ENCODE measurements at regions not wholly inside any gene's neighbourhood (a gene's known extent, or its start where the extent isn't known, plus 50 kb on each side); places are given as distances from the start of the nearest gene placed in this dataset.

- ChIA-PET CTCF (ENCODE audit: low intra/inter-chr PET ratio) (no interaction called here), POLR2A (no interaction called here)
- TF ChIP-seq SMARCC2 (IDR thresholded peaks at IDR 0.05; ENCODE audit: low read depth) (no peak), E2F4 (CRISPR knock-in tag; IDR thresholded peaks at IDR 0.05; ENCODE audit: low read depth) (no peak), MTA3 (IDR thresholded peaks at IDR 0.05; ENCODE audit: borderline replicate concordance) (no peak), POU5F1 (IDR thresholded peaks at IDR 0.05; ENCODE audit: borderline replicate concordance, low read depth, low read length, partially characterized antibody) (no peak)
- H3K27me3 ChIP-seq (ENCODE audit: control insufficient read depth in 2 of 2, insufficient read depth in 2 of 2, low read length in 2 of 2): no peaks in the 10 kb centered on the region
- no peaks in the 10 kb centered on the region for H4K20me1 ChIP-seq (replicated peaks; ENCODE audit: control insufficient read depth, insufficient read depth, low read length)
- WGBS (ENCODE audit: insufficient coverage, low coverage, missing lambda C conversion rate): 0% methylated on average over 4 of the region's 4 CpGs
- in situ Hi-C loops (cut with MboI) (no loop called here), intact Hi-C loops (cut with micrococcal nuclease) (no loop called here)
- H3K9ac ChIP-seq (ENCODE audit: insufficient read depth in 1 of 2, low read depth in 2 of 2, low read length in 2 of 2): no peak overlapping the region
- no peaks in the 10 kb centered on the region for H3K9me1 ChIP-seq (ENCODE audit: control insufficient read depth, insufficient read depth, low read length)
- ATAC-seq (no peak), FAIRE-seq (no peak), DNase-seq (ENCODE audit: extremely low read depth in 1 of 4, low spot score in 3 of 4) (no peak)
- H3K4me2 ChIP-seq (ENCODE audit: insufficient read depth, low read length): no peak overlapping the region
- no peak overlapping the region for H3K4me3 ChIP-seq
- no peaks in the 10 kb centered on the region for H3K4me1 ChIP-seq (replicated peaks in 1 of 2; ENCODE audit: control insufficient read depth in 2 of 2, insufficient read depth in 2 of 2, low read length in 2 of 2)
- H2AFZ ChIP-seq (ENCODE audit: low read depth, low read length): no peak overlapping the region
- H3K79me2 ChIP-seq (ENCODE audit: control insufficient read depth, insufficient read depth, low read length): no peaks in the 10 kb centered on the region
- no peaks in the 10 kb centered on the region for H3K36me3 ChIP-seq (ENCODE audit: control insufficient read depth, insufficient read depth, low read length)
- H3K9me3 ChIP-seq (replicated peaks; ENCODE audit: control insufficient read depth, insufficient read depth, low read depth, low read length): no peaks in the 10 kb centered on the region
- no TSS peak for BruUV-seq (replicated peaks)
- H3K27ac ChIP-seq (ENCODE audit: extremely low read depth, low read depth, low read length): no peak overlapping the region
These were observed 374.0 kb downstream of the ZNF608 start for GRCh38 chr5:124372457-124372856.

- intact Hi-C loops (cut with micrococcal nuclease): no loop called here
- FAIRE-seq: no peak
These were observed 375.2 kb downstream of the ZNF608 start for GRCh38 chr5:124371111-124371706.

More at GRCh38 chr5:124371111-124371706, 375.2 kb downstream of the ZNF608 start:
- ChIA-PET CTCF (ENCODE audit: low intra/inter-chr PET ratio) (no interaction called here), POLR2A (no interaction called here)
- no peaks in the 10 kb centered on the region for H4K20me1 ChIP-seq (replicated peaks; ENCODE audit: control insufficient read depth, insufficient read depth, low read length)
- H3K79me2 ChIP-seq (ENCODE audit: control insufficient read depth, insufficient read depth, low read length): no peaks in the 10 kb centered on the region
- no peaks in the 10 kb centered on the region for H3K4me1 ChIP-seq (replicated peaks in 1 of 2; ENCODE audit: control insufficient read depth in 2 of 2, insufficient read depth in 2 of 2, low read length in 2 of 2)
- DNase-seq (ENCODE audit: extremely low read depth in 1 of 4, low spot score in 3 of 4) (no peak), ATAC-seq (no peak)
- no TSS peak for BruUV-seq (replicated peaks)
- no peaks in the 10 kb centered on the region for H3K9me3 ChIP-seq (replicated peaks; ENCODE audit: control insufficient read depth, insufficient read depth, low read depth, low read length)
- no peak overlapping the region for H3K9ac ChIP-seq (ENCODE audit: insufficient read depth in 1 of 2, low read depth in 2 of 2, low read length in 2 of 2)
- WGBS (ENCODE audit: insufficient coverage, low coverage, missing lambda C conversion rate): 1% methylated on average over 4 of the region's 4 CpGs
- no peak overlapping the region for H3K27ac ChIP-seq (ENCODE audit: extremely low read depth, low read depth, low read length)
- H2AFZ ChIP-seq (ENCODE audit: low read depth, low read length): no peak overlapping the region
- no peaks in the 10 kb centered on the region for H3K27me3 ChIP-seq (ENCODE audit: control insufficient read depth in 2 of 2, insufficient read depth in 2 of 2, low read length in 2 of 2)
- no peaks in the 10 kb centered on the region for H3K36me3 ChIP-seq (ENCODE audit: control insufficient read depth, insufficient read depth, low read length)
- no peaks in the 10 kb centered on the region for H3K9me1 ChIP-seq (ENCODE audit: control insufficient read depth, insufficient read depth, low read length)
- no peak overlapping the region for H3K4me3 ChIP-seq
- in situ Hi-C loops (cut with MboI): no loop called here
- no peak overlapping the region for H3K4me2 ChIP-seq (ENCODE audit: insufficient read depth, low read length)
- TF ChIP-seq PTRF (tag; IDR thresholded peaks at IDR 0.05) (no peak), EGR1 (conservative IDR thresholded peaks at IDR 0.05) (no peak), KLF10 (CRISPR knock-in tag; IDR thresholded peaks at IDR 0.05) (no peak)

Data from K562 (cell line).